ENCODE measurements at regions not wholly inside any gene's neighbourhood (a gene's known extent, or its start where the extent isn't known, plus 50 kb on each side); places are given as distances from the start of the nearest gene placed in this dataset.

GRCh38 chrX:39903937-39904336, 193.8 kb downstream of the BCOR start:
- H2BK5ac ChIP-seq (ENCODE audit: low read length): no peak overlapping the region
- no peaks in the 10 kb centered on the region for H3K36me3 ChIP-seq (ENCODE audit: control insufficient read depth, insufficient read depth, low read length)
- H3K4me2 ChIP-seq (ENCODE audit: low read length): no peak overlapping the region
- H4K5ac ChIP-seq (ENCODE audit: low read length): no peak overlapping the region
- no peak overlapping the region for H2BK120ac ChIP-seq (ENCODE audit: low read depth, low read length)
- no peak overlapping the region for H3K4ac ChIP-seq (ENCODE audit: low read depth, low read length)
- no peak overlapping the region for H3K9ac ChIP-seq (ENCODE audit: low read length)
- no peaks in the 10 kb centered on the region for H3K79me2 ChIP-seq (ENCODE audit: control insufficient read depth, insufficient read depth, low read length)
- H3K4me3 ChIP-seq (ENCODE audit: low read length): no peak overlapping the region
- H2BK15ac ChIP-seq (replicated peaks; ENCODE audit: low read depth): no peak overlapping the region
- no peak for DNase-seq
- H3K56ac ChIP-seq (ENCODE audit: low read length): no peak overlapping the region
- H3K4me1 ChIP-seq (ENCODE audit: control insufficient read depth, low read depth, low read length): no peaks in the 10 kb centered on the region
- no peak overlapping the region for H4K8ac ChIP-seq (ENCODE audit: low read depth, low read length)
- H3K27me3 ChIP-seq (ENCODE audit: insufficient read depth, low read length, poor library complexity): no peaks in the 10 kb centered on the region
- no peak overlapping the region for H2AK5ac ChIP-seq (ENCODE audit: low read length)
- no CpG with 5 or more reads among the region's 4 CpGs for WGBS (ENCODE audit: extremely low coverage, insufficient coverage, low lambda C conversion rate)
- no peaks in the 10 kb centered on the region for H3K79me1 ChIP-seq (ENCODE audit: low read length)
- no peak overlapping the region for H3K18ac ChIP-seq (ENCODE audit: low read length)
- no peak overlapping the region for H3K27ac ChIP-seq (ENCODE audit: low read depth, low read length)
- H3K23ac ChIP-seq (ENCODE audit: low read length): no peak overlapping the region

DNA sequence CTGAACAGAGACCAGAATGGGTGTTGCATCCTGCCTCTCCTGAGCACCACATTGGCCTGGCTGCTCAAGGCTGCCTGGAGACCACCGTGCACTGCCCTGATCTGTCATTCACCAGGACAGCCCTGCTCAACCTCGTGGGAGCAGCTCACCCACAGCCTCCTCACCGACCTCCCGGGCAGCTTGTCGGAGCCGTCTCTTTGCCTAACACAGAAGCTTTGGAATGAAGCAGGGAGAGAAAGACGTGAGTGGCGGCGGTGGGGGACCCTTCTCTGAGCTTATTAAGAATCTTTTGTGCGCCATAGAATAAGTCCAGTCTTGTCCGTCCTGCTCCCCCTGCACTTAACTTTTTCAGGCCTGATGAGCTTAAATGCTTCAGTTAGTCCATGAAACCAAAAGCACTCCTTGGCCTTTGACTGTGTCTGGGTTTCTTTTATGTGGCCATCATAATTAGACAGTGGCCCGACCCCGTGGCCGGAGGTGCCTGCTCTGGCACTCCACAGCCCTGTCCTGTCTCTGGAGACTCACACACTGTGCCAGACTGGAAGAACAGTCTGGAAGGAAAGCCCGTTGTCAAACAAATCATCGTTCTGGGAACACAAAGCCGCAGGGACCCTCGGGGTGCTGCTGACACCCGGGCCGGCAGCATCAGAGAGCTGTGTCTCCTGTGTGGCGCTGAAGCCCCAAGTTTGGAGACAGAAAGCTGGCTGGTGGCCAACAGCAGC, 192.8 kb downstream of the BCOR start:
- no peak overlapping the region for H2BK5ac ChIP-seq (ENCODE audit: low read length)
- no peak overlapping the region for H3K18ac ChIP-seq (ENCODE audit: low read length)
- no CpG with 5 or more reads among the region's 21 CpGs for WGBS (ENCODE audit: extremely low coverage, insufficient coverage, low lambda C conversion rate)
- no peak overlapping the region for H4K8ac ChIP-seq (ENCODE audit: low read depth, low read length)
- H2AK5ac ChIP-seq (ENCODE audit: low read length): no peak overlapping the region
- no peaks in the 10 kb centered on the region for H3K4me1 ChIP-seq (ENCODE audit: control insufficient read depth, low read depth, low read length)
- H3K27ac ChIP-seq (ENCODE audit: low read depth, low read length): no peak overlapping the region
- no peaks in the 10 kb centered on the region for H3K36me3 ChIP-seq (ENCODE audit: control insufficient read depth, insufficient read depth, low read length)
- H3K9ac ChIP-seq (ENCODE audit: low read length): no peak overlapping the region
- H3K4me3 ChIP-seq (ENCODE audit: low read length): no peak overlapping the region
- no peak overlapping the region for H3K23ac ChIP-seq (ENCODE audit: low read length)
- H3K4me2 ChIP-seq (ENCODE audit: low read length): no peak overlapping the region
- H2BK120ac ChIP-seq (ENCODE audit: low read depth, low read length): no peak overlapping the region
- no peak overlapping the region for H2BK15ac ChIP-seq (replicated peaks; ENCODE audit: low read depth)
- H3K56ac ChIP-seq (ENCODE audit: low read length): no peak overlapping the region
- H3K27me3 ChIP-seq (ENCODE audit: insufficient read depth, low read length, poor library complexity): no peaks in the 10 kb centered on the region
- no peak overlapping the region for H3K4ac ChIP-seq (ENCODE audit: low read depth, low read length)
- H4K5ac ChIP-seq (ENCODE audit: low read length): no peak overlapping the region
- H3K79me2 ChIP-seq (ENCODE audit: control insufficient read depth, insufficient read depth, low read length): no peaks in the 10 kb centered on the region
- DNase-seq: no peak
- no peaks in the 10 kb centered on the region for H3K79me1 ChIP-seq (ENCODE audit: low read length)

- H2BK15ac ChIP-seq (replicated peaks; ENCODE audit: low read depth): no peak overlapping the region
- H3K79me2 ChIP-seq (ENCODE audit: control insufficient read depth, insufficient read depth, low read length): no peaks in the 10 kb centered on the region
- no peak overlapping the region for H3K4me3 ChIP-seq (ENCODE audit: low read length)
These were observed 192.2 kb downstream of the BCOR start for GRCh38 chrX:39905538-39905891.

DNA sequence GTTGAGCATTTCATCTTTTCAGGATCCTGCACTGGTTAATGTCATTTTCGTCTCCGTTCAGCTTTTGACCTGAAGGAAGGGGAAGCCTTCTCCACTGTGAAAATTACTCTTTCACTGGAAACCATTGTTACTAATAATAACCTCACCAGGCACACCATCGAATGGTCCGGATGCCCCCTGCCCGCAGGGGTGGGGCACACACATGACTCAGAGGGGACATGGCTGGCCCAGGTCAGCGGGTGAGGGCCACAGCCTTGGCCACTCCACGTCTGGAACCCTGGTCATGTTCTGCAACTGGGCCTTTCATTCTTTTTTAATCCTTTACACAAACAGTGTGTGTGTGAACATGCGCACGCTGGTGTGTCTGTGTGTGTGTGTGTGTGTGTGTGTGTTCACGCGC, 191.8 kb downstream of the BCOR start:
- H3K27me3 ChIP-seq (ENCODE audit: insufficient read depth, low read length, poor library complexity): no peaks in the 10 kb centered on the region
- H3K79me2 ChIP-seq (ENCODE audit: control insufficient read depth, insufficient read depth, low read length): no peaks in the 10 kb centered on the region
- no peak overlapping the region for H4K8ac ChIP-seq (ENCODE audit: low read depth, low read length)
- H3K4ac ChIP-seq (ENCODE audit: low read depth, low read length): no peak overlapping the region
- no peaks in the 10 kb centered on the region for H3K36me3 ChIP-seq (ENCODE audit: control insufficient read depth, insufficient read depth, low read length)
- no peak overlapping the region for H3K4me2 ChIP-seq (ENCODE audit: low read length)
- H2BK15ac ChIP-seq (replicated peaks; ENCODE audit: low read depth): no peak overlapping the region
- H3K27ac ChIP-seq (ENCODE audit: low read depth, low read length): no peak overlapping the region
- H3K18ac ChIP-seq (ENCODE audit: low read length): no peak overlapping the region
- no peak overlapping the region for H3K23ac ChIP-seq (ENCODE audit: low read length)
- WGBS (ENCODE audit: extremely low coverage, insufficient coverage, low lambda C conversion rate): no CpG with 5 or more reads among the region's 11 CpGs
- no peak overlapping the region for H2BK120ac ChIP-seq (ENCODE audit: low read depth, low read length)
- H3K56ac ChIP-seq (ENCODE audit: low read length): no peak overlapping the region
- no peak for DNase-seq
- H2BK5ac ChIP-seq (ENCODE audit: low read length): no peak overlapping the region
- no peaks in the 10 kb centered on the region for H3K4me1 ChIP-seq (ENCODE audit: control insufficient read depth, low read depth, low read length)
- H3K79me1 ChIP-seq (ENCODE audit: low read length): no peaks in the 10 kb centered on the region
- H3K9ac ChIP-seq (ENCODE audit: low read length): no peak overlapping the region
- no peak overlapping the region for H4K5ac ChIP-seq (ENCODE audit: low read length)
- H3K4me3 ChIP-seq (ENCODE audit: low read length): no peak overlapping the region
- no peak overlapping the region for H2AK5ac ChIP-seq (ENCODE audit: low read length)

More at GRCh38 chrX:39905538-39905891, 192.2 kb downstream of the BCOR start:
- Histone ChIP-seq H3K9ac (ENCODE audit: low read length) (no peak overlapping the region), H3K23ac (ENCODE audit: low read length) (no peak overlapping the region), H3K4me1 (ENCODE audit: control insufficient read depth, low read depth, low read length) (no peaks in the 10 kb centered on the region), H3K36me3 (ENCODE audit: control insufficient read depth, insufficient read depth, low read length) (no peaks in the 10 kb centered on the region), H2BK5ac (ENCODE audit: low read length) (no peak overlapping the region), H2BK120ac (ENCODE audit: low read depth, low read length) (no peak overlapping the region), H2AK5ac (ENCODE audit: low read length) (no peak overlapping the region), H3K18ac (ENCODE audit: low read length) (no peak overlapping the region), H3K27me3 (ENCODE audit: insufficient read depth, low read length, poor library complexity) (no peaks in the 10 kb centered on the region), H3K4ac (ENCODE audit: low read depth, low read length) (no peak overlapping the region), H4K5ac (ENCODE audit: low read length) (no peak overlapping the region), H3K4me2 (ENCODE audit: low read length) (no peak overlapping the region), H3K56ac (ENCODE audit: low read length) (no peak overlapping the region), H3K27ac (ENCODE audit: low read depth, low read length) (no peak overlapping the region), H4K8ac (ENCODE audit: low read depth, low read length) (no peak overlapping the region), H3K79me1 (ENCODE audit: low read length) (no peaks in the 10 kb centered on the region)
- no peak for DNase-seq
- WGBS (ENCODE audit: extremely low coverage, insufficient coverage, low lambda C conversion rate): no CpG with 5 or more reads among the region's 14 CpGs

GRCh38 chrX:39907964-39908661, 189.6 kb downstream of the BCOR start:
- H4K5ac ChIP-seq (ENCODE audit: low read length): no peak overlapping the region
- no peaks in the 10 kb centered on the region for H3K79me1 ChIP-seq (ENCODE audit: low read length)
- H3K36me3 ChIP-seq (ENCODE audit: control insufficient read depth, insufficient read depth, low read length): no peaks in the 10 kb centered on the region
- no peaks in the 10 kb centered on the region for H3K4me1 ChIP-seq (ENCODE audit: control insufficient read depth, low read depth, low read length)
- H3K23ac ChIP-seq (ENCODE audit: low read length): no peak overlapping the region
- no peak overlapping the region for H3K4me3 ChIP-seq (ENCODE audit: low read length)
- no peak overlapping the region for H3K27ac ChIP-seq (ENCODE audit: low read depth, low read length)
- H3K27me3 ChIP-seq (ENCODE audit: insufficient read depth, low read length, poor library complexity): no peaks in the 10 kb centered on the region
- H2BK5ac ChIP-seq (ENCODE audit: low read length): no peak overlapping the region
- peak; percentile 93 for DNase-seq
- no peaks in the 10 kb centered on the region for H3K79me2 ChIP-seq (ENCODE audit: control insufficient read depth, insufficient read depth, low read length)
- H2AK5ac ChIP-seq (ENCODE audit: low read length): no peak overlapping the region
- H2BK15ac ChIP-seq (replicated peaks; ENCODE audit: low read depth): no peak overlapping the region
- no peak overlapping the region for H3K4me2 ChIP-seq (ENCODE audit: low read length)
- WGBS (ENCODE audit: extremely low coverage, insufficient coverage, low lambda C conversion rate): no CpG with 5 or more reads among the region's 16 CpGs
- no peak overlapping the region for H4K8ac ChIP-seq (ENCODE audit: low read depth, low read length)
- peak overlapping the region; percentile 30 for H3K18ac ChIP-seq (ENCODE audit: low read length)
- H3K4ac ChIP-seq (ENCODE audit: low read depth, low read length): no peak overlapping the region
- no peak overlapping the region for H3K9ac ChIP-seq (ENCODE audit: low read length)
- H3K56ac ChIP-seq (ENCODE audit: low read length): peak overlapping the region; percentile 49
- H2BK120ac ChIP-seq (ENCODE audit: low read depth, low read length): no peak overlapping the region
